Lung (tissue), 11 donors: ENCODE measurements at regions not wholly inside any gene's neighbourhood (a gene's known extent, or its start where the extent isn't known, plus 50 kb on each side); places are given as distances from the start of the nearest gene placed in this dataset.

Experiments used
- ATAC-seq: fragments of 200-7000 bp; cut with Tn5 transposase; one replicate; pipeline ENCODE4 v1.9.1; 2020; ENCODE audit warnings: moderate number of reproducible peaks; ENCODE audit not compliant: insufficient read depth, low FRiP score
- DNase-seq, 3 donors: peaks; one replicate each; pipeline ENCODE4 v3.0.0-alpha.2; 2013 to 2017
- H3K27ac ChIP-seq, 2 donors: one replicate each; pipeline ENCODE4 v1.5.1; 2013; ENCODE audit warnings: mild to moderate bottlenecking in 2 of 2, moderate library complexity in 2 of 2, control low read depth in 1 of 2, inconsistent platforms in 1 of 2, low read depth in 1 of 2, low read length in 1 of 2
- H3K27me3 ChIP-seq, 3 donors: one replicate each; pipeline ENCODE4 v1.5.1; 2013; ENCODE audit warnings: low read length in 2 of 3; ENCODE audit not compliant: control insufficient read depth in 3 of 3, insufficient read depth in 3 of 3
- H3K36me3 ChIP-seq, 4 donors: one replicate each; pipeline ENCODE4 v1.5.1; 2013; ENCODE audit warnings: low read length in 4 of 4, mild to moderate bottlenecking in 1 of 4, moderate library complexity in 1 of 4; ENCODE audit not compliant: control insufficient read depth in 4 of 4, insufficient read depth in 4 of 4
- H3K4me1 ChIP-seq, 5 donors: one replicate each; pipeline ENCODE4 v1.5.1; 2013; ENCODE audit warnings: low read length in 5 of 5, mild to moderate bottlenecking in 2 of 5, moderate library complexity in 1 of 5; ENCODE audit not compliant: control insufficient read depth in 5 of 5, insufficient read depth in 5 of 5
- H3K4me3 ChIP-seq: one replicate; pipeline ENCODE4 v1.5.1; 2013; ENCODE audit warnings: mild to moderate bottlenecking, control low read depth, moderate library complexity
- H3K9ac ChIP-seq, 2 donors: one replicate each; pipeline ENCODE4 v1.5.1; 2013; ENCODE audit warnings: low read length in 2 of 2, control low read depth in 1 of 2; ENCODE audit not compliant: insufficient read depth in 1 of 2
- H3K9me3 ChIP-seq, 4 donors: one replicate each; pipeline ENCODE4 v1.5.1; 2013; ENCODE audit warnings: low read length in 3 of 4, mild to moderate bottlenecking in 1 of 4, moderate library complexity in 1 of 4; ENCODE audit not compliant: control insufficient read depth in 4 of 4, insufficient read depth in 3 of 4
- WGBS, 2 donors: extraction: QIAGEN DNeasy Blood & Tissue Kit; methylation state at CpG; one replicate each; pipeline ENCODE4 v1.1.7; 2013; 5-methylcytosine and 5-hydroxymethylcytosine counted together
- TF ChIP-seq, protein P1 (sequence below): IDR thresholded peaks from 2 replicates; pipeline ENCODE4 v1.5.1; 2012; ENCODE audit warnings: mild to moderate bottlenecking; ENCODE audit errors: control extremely low read depth, extremely low read depth
- donor health status: control.
- donor health status: control.
- donor health status: Bipolar disorder and iron deficiency.
- donor health status: healthy.
- donor health status: DM: yes; HTN: yes; CAD: no.

DNA sequence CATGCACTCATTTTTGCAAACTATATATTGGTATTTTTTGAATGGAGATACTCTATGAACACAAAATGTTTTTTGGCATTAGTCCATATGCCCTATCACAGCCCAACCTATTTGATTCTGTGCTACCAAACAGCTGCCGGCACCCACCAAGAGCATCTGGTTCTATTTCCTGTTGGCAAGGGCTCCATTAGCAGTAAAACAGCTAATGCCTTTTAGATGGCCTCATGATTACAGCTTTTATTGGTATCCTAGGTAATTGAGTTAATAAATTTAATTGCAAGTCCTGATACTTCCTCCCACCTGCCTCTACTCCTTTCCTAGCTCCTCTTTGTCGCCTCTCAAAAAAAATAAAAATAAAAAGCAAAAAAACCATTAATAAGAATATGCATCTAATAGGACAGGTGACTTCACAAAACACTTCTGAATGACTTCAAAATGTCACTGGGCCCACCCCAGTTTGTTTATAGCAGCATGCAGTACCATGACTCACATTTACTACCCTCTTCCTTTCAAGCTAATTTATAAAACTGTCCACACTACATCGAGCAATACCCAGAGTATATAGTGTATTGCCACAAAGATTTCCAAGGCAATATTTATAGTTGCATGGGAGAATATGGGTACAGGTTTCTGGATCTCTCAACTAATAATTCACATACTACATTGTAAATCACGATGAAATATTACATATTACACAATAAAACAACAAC lies 620.4 kb downstream of the SLCO4C1 start:
- Histone ChIP-seq H3K4me1 (no peaks in the 10 kb centered on the region), H3K9me3 (no peaks in the 10 kb centered on the region), H3K4me3 (no peak overlapping the region), H3K9ac (no peak overlapping the region), H3K27ac (no peak overlapping the region), H3K27me3 (no peaks in the 10 kb centered on the region), H3K36me3 (no peaks in the 10 kb centered on the region)
- DNase-seq, result no peak
- TF ChIP-seq, protein P1, sequence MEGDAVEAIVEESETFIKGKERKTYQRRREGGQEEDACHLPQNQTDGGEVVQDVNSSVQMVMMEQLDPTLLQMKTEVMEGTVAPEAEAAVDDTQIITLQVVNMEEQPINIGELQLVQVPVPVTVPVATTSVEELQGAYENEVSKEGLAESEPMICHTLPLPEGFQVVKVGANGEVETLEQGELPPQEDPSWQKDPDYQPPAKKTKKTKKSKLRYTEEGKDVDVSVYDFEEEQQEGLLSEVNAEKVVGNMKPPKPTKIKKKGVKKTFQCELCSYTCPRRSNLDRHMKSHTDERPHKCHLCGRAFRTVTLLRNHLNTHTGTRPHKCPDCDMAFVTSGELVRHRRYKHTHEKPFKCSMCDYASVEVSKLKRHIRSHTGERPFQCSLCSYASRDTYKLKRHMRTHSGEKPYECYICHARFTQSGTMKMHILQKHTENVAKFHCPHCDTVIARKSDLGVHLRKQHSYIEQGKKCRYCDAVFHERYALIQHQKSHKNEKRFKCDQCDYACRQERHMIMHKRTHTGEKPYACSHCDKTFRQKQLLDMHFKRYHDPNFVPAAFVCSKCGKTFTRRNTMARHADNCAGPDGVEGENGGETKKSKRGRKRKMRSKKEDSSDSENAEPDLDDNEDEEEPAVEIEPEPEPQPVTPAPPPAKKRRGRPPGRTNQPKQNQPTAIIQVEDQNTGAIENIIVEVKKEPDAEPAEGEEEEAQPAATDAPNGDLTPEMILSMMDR, result no peak
- 66% methylated on average over 4 of the region's 4 CpGs for WGBS, 2 donors
- ATAC-seq, result no peak

DNA sequence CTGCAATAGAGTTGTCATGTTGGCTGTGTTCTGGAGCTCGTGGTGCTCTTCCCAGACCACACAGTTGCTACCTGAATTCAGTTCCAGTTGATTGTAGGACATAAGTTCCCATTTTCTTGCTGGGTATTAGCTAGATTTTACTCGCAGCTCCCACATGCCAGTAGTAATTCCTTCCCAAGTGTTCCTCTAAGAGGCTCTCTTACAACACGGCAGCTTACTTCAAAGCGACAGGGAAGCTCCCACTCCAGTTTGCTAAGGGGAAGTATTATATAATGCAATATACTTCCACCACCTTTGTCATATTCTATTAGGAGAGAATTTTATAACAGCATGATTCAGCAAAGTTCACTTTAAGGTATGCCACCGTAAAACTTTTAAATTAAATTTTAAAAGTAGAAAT lies 623.0 kb downstream of the SLCO4C1 start:
- ATAC-seq (no peak), DNase-seq (no peak)
- H3K36me3 ChIP-seq, result no peaks in the 10 kb centered on the region
- no peaks in the 10 kb centered on the region for H3K27me3 ChIP-seq
- no peak overlapping the region for H3K9ac ChIP-seq
- 62 to 69% methylated on average over 5 of the region's 5 CpGs for WGBS, 2 donors
- H3K4me3 ChIP-seq, result no peak overlapping the region
- TF ChIP-seq, protein P1, result no peak
- no peak overlapping the region for H3K27ac ChIP-seq
- H3K4me1 ChIP-seq, result no peaks in the 10 kb centered on the region
- no peaks in the 10 kb centered on the region for H3K9me3 ChIP-seq

DNA sequence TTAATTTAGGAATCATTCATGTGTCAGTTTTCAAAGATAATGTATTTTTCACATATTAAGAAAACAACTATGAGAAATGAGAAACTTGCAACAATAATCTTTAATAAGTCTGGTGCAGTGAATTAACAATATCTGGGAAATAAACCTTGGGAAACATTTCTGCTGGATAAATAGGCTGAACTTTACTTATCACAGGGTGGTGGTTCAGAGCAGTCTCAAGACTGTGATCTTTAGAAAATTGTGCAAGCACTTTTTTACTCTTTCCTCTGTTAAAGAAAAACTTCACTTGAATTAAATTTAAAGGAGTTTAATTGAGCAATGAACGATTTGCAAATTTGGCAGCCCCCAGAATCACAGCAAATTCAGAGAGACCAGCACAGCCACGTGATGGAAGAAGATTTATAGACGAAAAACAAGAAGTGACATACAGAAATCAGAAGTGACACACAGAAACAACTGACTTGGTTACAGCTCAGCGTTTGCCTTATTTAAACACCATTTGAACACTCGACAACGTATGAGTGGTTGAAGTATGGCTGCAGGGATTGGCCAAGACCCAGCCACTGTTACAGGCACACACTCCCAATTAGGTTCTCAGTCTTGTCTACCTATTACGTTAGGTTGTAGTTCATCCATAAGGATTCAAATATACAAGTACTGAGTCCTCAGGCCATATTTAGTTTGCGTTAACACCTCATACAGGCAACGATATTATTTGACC lies 631.9 kb downstream of the SLCO4C1 start:
- ATAC-seq (no peak), DNase-seq (no peak)
- Histone ChIP-seq H3K4me3 (no peak overlapping the region), H3K27me3 (no peaks in the 10 kb centered on the region), H3K9me3 (no peaks in the 10 kb centered on the region), H3K27ac (no peak overlapping the region), H3K36me3 (no peaks in the 10 kb centered on the region), H3K9ac (no peak overlapping the region), H3K4me1 (peaks cover 0 to 4% (median 0%) of the 10 kb centered on the region in 5 donors)
- TF ChIP-seq, protein P1, result no peak
- WGBS, 2 donors, result 65 to 72% methylated on average over 9 of the region's 9 CpGs
